Inferior parietal cortex (tissue), 1 donor: ENCODE measurements at regions not wholly inside any gene's neighbourhood (a gene's known extent, or its start where the extent isn't known, plus 50 kb on each side); places are given as distances from the start of the nearest gene placed in this dataset.
"Not testable (repeated sequence)": the region's sequence is repeated elsewhere in the genome, so short reads cannot be mapped to it uniquely, and the experiment has no call there.

Source experiments
- DNase-seq: peaks from one replicate; pipeline ENCODE4 v3.0.0-alpha.2; 2016; ENCODE audit errors: extremely low spot score

DNA sequence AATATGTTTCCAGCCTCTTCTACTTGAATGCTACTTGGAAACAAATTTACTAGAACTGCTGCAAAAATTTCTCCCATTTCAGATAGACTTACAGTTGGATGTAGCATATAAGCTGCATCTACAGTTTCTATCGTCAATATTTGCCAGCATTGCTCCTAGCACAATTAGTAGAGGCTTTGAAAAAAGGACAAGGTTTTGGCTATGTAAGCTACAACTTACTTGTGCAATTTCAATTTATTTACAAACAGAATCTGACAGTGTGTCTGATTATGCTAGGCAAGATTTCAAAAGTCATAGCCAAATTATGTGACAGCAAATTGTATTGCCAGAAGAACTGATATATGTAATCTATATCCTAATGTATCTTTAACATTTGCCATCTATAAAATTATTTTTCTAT lies 628.4 kb upstream of the FAM174A start:
- no peak for DNase-seq

DNA sequence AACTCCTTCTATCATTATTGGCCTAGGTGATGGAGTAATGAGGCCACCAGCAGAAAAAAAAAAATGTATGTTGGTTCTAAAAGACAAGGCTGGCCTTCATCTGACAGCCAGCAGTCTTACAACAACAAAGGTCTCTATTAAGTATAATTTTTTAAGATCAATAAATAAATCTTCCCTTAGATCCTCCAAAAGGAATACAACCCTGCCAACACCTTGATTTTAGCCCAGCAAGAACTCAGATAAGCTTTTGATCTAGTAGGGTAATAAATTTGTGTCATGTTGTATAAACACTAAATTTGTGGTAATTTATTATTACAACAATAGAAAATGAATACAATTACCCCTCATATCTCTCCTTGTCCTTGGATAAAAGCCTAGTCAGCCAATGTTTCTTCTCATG lies 633.2 kb upstream of the FAM174A start:
- no peak for DNase-seq

DNA sequence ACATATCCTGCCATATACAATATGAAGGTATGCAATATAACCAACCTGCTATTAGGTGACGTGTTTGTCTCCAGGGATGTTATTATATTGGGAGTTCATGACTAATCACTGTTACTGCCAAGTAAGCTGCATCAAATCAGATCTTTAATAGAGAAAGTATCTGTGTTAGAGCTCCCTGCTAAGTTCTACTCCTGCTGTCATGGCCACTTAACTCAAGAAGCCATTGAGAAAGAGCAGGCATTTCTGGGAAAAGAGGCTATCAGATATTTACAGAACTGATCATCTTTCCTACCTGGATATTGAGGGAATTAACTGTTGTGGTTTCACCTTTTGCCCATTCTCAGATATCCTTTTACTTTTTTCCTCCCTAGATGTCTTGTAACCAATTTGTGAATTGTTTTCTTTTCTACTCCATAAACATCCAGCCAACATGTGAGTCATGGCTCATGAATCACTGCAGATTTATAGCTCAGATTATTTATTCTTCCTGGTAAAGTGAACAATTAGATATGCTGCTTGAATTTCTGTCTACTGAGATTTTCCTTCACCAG lies 634.8 kb upstream of the FAM174A start:
- no peak for DNase-seq

DNA sequence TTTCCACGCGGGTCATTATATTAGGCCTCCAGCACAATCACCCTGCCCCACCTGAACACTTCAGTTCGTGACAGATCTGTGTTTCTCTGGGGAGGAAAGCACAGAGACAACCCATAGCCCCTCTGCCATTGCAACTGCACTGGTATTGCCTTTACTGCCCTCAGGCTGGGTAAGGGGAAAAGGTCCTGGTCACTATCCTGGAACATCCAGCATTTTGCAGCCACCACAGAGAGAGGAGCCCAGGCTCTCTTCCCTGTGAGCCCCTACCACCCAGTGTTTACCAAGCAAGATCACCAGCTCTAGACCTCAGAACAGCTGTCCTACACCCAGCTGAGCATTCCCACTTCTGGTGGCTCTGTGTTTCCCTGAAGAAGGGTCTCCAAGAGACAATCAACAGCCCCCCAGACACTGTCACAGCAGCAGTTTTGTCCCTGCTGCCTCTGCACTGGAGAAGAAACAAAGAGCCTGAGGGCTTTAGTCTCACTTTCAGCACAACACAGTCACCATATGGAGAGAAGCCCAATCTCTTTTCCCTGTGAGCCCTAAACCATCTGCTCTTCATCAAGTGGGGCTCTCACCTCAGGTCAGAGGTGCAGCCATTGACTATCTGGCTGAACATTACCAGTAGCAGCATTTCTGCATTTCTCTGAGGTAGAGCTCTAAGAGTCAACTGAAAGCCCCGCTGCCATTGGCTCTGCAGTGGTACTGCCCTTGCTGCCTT lies 655.2 kb upstream of the FAM174A start:
- no peak for DNase-seq

DNA sequence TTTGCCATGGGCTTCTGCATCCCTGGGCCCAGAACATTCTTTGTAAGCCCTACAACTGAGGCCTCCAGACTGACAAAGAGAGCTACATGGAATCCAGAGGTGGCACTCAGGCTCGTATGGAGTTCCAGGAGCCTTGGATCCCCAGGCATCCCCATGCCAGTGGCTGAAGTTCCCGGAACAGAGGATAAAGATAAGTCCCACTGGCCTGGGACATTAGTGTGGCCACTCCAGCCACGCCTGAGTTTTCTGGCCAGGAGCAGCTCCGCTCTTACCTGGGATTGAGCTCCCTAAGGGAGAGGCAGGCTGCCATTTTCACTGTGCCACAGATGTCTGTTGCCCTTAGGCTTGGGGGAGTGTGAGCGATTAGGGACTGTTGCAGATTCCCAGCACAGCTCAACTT lies 656.3 kb upstream of the FAM174A start:
- DNase-seq = no peak

DNA sequence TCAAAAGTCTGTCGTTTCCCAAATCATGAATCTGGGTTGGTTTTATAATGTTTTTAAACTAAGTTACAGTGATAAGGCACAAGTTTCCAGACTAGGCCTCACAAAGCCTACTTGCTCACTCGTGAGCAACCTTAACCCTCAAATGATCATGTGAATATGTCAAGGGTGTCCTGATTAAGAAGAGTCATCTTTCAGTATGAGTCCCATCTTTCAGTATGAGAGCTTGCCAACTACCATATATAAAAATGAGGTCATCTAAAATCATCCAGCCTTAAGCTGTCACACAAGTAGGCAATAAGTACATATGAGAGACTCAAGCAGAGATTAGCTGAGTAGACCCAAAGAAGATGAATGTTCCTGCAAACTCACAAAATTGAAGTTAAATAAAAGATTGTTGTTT lies 668.4 kb upstream of the FAM174A start:
- no peak for DNase-seq

DNA sequence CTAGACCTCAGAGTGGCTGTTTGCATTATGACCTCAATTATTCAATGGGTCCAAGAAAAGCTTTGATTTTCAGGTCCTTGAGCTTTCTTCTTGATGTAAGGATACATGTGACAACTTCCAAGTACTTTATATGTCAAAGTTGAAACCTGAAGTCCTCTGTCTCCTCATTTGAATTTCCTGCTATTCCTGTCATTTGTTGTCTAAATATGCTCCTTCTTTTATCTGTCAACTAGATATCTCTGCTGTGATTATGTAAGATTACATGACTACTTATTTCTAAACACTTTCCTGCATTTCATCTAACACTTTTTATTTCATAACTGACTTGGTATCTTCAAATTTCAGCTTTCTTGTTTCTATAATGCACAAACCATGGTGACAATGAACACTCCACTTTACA lies 670.0 kb upstream of the FAM174A start:
- DNase-seq = no peak

DNA sequence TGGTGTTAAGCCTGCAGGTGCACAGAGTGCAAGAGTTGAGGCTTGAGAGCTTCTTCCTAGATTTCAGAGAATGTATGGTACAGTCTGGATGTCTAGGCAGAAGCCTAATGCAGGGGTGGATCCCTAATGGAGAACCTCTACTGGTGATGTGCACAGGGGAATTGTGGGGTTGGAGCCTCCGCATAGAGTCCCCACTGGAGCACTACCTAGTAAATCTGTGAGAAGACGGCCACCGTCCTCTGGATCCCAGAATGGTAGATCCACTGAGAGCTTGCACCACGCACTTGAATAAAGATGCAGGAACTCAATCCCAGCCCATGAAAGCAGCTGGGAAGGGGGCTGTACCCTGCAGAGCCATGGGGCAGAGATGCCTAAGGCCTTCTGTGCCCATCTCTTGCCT lies 699.4 kb upstream of the FAM174A start:
- no peak for DNase-seq

DNA sequence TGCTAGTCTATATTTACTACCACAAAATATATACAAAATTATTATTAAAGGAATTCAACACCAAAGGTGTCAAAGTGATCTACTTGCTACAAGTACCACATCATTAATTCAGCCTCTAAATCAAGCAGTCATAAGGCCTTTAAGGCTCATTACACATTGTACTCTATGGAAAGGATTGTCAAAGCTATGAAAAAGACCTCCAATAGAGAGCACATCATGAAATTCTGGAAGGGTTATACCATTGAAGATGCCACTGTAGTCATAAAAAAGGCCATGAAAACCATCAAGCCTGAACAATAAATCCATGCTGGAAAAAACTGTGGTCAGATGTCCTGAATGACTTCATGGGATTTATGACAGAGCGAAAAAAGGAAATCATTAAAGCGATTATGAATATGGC lies 708.0 kb upstream of the FAM174A start:
- DNase-seq = no peak

DNA sequence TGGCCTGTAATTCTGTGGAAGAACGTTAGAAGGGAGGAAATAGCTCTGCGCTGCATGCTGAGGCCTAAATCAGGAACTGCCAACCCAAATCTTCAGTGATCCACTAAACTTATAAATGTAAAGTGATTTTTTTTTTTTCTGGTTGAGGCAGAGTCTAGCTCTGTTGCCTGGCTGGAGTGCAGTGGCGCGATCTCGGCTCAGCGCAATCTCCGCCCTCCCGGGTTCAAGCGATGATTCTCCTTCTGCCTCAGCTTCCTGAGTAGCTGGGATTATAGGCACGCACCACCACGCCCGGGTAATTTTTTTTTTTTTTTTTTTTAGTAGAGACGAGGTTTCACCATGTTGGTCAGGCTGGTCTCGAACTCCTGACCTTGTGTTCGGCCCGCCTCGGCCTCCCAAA lies 717.4 kb upstream of the FAM174A start:
- no peak for DNase-seq

DNA sequence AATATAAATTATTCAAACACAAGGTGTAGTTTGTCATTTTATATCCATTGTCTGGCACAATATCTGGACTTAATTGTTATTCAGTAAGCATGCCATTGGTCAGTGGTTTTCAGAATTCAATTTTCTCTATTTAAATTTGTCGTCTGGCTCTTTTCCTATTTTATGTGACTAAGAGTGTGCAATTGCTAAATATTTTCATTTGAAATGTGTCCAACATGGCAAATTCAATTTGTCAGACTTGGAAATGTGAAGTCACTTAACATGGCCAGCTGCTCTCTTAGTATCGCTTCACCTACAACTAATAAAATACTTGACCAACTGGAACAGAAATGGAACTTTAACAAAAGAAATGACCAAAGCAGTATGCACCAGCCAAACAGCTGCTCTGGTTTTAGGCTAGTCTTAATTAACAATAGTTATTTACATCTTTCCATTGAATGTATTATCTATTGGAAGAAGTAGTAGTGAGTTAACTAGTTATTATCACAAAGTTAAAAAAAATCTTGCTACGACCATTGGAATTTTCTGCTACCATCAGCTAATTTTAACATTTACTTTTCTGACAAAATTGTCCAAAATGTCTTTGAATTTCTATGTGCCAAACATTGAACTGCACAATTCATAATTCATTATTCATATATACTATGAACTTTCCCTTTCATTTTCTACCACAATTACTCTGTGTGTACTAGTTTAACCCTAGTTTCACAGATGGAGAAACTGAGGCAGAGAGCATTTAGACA lies 720.7 kb upstream of the FAM174A start:
- no peak for DNase-seq

DNA sequence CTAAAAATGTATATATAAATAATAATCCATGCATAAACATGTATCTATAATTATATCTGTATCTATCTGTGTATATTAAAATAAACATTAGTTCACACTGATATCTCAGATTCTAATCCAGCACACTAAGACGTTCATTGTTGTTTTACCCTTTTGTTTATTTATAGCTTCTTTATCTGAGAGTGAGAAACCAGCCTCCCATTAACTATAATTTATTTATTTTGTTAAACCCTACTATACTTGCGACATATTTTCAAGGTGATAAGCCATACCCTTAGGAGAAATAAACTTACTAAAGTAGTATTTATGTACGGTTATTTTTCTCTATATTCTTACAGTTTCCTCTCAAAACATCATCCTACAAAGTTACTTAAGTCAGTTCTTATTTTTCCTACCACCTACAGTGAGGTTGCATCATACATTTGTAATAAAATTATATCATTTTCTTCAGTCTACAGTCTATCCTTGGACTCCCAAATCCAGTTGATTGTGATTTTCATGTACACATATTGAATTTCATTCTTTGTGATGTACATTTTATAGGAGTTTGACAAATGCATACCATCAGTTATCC lies 726.4 kb upstream of the FAM174A start:
- no peak for DNase-seq

DNA sequence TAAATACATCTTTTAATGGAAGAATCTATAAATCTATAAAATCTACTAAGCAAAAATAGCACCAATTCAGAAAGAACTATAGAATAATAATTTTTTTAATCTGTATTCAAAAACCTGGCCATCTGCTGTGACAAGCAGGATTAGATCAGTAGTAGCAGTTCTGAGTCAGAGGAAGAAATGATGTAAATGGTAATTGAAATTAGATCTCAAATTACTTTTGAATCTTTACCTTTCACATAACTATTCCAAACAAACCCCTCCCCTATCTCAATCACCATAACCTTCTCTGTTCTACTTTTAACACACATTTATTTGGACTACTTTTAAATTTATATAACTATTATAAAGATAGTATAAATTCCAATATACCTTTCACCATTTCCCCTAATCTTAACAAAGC lies 727.8 kb upstream of the FAM174A start:
- no peak for DNase-seq

DNA sequence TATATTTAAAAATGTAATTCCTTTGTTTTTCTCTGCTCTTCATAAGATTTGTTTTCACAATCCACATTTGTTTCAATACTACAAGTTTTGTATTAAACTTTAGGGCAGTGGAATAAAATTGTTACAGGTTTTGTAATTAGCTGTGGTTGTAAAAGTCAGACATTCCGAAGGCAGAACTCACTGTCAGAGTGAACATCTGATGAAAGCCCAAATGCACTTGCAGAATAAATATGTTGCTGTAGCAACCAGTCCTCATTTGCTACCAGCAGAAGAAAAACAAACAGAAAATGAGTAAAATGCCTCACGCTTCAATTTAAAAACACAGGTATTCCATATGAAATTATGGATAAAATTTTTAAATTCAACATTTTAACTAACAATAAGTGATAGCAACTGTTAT lies 740.1 kb upstream of the FAM174A start:
- DNase-seq = no peak

DNA sequence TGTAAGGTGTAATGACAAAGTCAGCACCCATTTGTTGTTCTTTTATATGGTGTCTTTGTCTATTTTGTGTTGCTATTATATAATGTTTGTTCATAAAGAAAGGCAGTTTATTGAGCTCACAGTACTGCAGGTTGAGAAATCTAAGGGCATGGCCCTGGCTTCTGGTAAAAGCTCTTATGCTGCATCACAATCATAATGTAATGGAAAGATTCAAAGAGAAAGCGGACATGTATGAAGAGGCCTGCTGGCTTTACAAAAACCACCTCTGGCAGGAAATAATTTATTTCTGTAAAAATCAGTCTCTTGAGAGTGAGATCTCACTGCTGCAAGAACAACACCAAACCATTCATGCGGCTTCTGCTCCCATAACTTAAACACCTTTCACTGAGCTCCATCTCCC lies 746.7 kb upstream of the FAM174A start:
- DNase-seq = no peak

DNA sequence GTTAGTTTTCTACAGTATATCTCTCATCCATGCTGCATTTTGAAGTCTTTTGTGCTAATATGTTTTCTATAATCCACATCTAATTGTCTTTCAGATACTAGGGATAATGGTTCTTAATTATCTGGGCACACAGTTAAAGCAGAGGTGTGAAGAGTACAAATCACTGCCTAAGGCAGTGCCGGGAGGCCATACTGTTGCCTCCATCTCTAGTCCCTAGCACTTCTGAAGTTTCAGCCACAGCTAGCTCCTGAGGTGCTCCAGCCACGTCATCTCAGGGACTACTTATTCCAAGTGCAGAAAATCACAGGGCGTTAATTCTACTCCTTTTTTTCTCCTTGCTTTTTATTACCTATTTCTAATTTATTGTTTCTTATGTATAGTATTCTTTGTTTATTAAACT lies 760.0 kb upstream of the FAM174A start:
- no peak for DNase-seq

DNA sequence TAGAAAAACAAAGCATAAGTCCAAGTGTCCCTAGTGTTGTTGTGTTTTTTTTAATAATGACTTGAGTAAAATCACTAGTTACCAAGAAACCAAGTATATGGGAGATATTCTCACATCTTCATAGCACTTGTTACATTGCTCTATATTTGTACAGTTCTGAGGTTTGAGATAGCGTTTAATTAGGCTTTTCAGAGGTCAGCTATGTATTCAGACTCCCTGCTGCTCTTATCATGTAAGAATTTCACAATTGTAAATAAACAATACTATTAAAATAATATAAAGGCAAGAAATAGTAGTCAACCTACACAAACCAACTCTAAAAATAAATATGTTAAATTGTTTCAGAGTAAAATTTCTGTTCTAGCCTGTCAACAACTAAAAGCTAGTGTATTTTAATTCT lies 761.9 kb upstream of the FAM174A start:
- DNase-seq = no peak

DNA sequence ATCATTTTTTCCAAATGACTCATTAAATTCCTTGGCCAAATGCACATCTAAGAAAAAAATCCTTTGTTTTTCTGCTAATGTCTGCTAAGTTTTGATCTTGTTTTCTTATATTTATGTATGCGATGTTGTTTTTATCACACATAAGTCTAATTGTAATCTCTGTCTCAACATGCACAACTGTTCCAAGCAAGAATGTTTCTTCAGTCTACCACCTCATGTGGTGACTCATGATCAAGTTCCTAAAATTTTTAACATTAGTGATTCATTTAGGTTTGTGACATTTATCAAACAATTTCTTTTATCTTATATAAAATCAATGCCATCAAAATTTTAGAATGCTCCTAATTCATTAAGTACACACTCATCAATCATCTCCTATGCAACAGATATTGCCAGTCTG lies 763.9 kb upstream of the FAM174A start:
- DNase-seq = no peak

DNA sequence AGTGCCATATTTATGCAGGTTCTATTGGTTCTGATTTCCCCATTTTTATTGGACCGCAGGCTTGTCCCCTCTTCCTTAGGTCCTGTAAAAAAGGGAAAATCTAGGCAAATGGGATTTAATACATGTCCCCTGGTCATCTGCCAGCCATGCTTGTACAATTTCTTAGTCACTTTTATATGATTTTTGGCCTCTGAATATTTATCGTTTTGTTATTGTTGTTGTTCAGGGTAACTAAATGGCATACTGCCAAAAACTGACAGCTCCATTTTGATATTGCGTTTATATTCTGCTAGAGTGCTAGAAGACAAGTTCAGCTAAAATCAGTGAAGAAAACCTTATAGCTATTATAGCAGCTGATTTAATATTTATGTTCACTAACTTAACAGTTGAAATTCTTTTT lies 770.2 kb upstream of the FAM174A start:
- no peak for DNase-seq

DNA sequence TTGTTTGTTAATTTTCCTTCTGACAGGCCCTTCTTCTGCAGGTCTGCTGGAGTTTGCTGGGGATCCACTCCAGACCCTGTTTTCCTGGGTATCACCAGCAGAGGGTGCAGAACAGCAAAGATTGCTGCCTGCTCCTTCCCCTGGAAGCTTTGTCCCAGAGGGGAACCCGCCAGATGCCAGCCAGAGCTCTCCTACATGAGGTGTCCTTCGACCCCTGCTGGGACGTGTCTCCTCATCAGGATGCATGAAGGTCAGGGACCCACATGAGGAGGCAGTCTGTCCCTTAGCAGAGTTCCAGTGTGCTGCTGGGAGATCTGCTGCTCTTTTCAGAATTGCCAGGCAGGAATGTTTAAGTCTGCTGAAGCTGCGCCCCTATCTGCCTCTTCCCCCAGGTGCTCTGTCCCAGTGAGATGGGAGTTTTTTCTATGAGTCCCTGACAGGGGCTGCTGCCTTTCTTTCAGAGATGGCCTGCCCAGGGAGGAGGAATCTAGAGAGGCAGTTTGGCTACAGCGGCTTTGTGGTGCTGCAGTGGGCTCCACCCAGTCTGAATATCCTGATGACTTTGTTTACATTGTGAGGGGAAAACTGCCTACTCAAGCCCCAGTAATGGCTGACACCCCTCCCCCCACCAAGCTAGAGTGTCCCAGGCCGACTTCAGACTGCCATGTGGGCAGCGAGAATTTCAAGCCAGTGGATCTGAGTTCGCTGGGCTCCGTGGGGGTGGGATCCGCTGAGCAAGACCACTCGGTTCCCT lies 772.0 kb upstream of the FAM174A start:
- DNase-seq = no peak

DNA sequence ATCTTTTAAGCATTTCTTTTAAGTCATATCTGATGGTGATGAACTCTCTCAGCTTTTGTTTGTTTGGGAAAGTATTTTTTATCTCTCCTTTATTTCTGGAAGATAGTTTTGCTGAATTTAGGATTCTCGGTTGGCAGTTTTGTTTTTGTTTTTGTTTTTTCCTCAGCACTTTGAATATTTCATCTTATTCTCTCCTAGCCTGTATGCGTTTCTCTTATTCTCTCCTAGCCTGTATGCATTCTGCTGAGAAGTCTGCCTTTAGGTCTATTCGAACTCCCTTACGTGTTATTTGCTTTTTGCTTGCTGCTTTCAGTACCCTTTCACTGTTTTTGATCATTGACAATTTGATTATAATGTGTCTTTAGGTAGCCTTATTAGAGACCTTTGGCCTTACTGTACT lies 787.8 kb upstream of the FAM174A start:
- DNase-seq = no peak

DNA sequence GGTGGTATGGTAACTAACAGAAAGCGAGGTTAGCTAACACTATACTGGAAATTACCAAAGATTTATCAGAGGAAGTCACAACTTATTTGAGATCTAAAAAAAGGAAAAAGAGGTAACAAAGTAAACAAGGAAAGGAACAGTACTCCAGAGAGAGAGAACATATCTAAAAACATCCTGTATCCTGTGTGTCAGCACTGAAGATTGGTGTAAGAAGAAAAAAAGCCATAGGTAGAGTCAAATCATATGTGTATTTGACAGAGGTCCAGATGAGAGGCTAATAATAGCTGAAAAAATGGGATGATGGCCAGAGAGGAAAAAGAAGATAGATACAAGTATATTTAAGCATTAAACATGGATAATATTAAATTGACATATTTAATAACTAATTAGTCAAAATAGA lies 802.0 kb upstream of the FAM174A start:
- DNase-seq = not testable (repeated sequence)
